ENCODE measurements at regions not wholly inside any gene's neighbourhood (a gene's known extent, or its start where the extent isn't known, plus 50 kb on each side); places are given as distances from the start of the nearest gene placed in this dataset.
"Not testable (repeated sequence)": the region's sequence is repeated elsewhere in the genome, so short reads cannot be mapped to it uniquely, and the experiment has no call there.

DNA sequence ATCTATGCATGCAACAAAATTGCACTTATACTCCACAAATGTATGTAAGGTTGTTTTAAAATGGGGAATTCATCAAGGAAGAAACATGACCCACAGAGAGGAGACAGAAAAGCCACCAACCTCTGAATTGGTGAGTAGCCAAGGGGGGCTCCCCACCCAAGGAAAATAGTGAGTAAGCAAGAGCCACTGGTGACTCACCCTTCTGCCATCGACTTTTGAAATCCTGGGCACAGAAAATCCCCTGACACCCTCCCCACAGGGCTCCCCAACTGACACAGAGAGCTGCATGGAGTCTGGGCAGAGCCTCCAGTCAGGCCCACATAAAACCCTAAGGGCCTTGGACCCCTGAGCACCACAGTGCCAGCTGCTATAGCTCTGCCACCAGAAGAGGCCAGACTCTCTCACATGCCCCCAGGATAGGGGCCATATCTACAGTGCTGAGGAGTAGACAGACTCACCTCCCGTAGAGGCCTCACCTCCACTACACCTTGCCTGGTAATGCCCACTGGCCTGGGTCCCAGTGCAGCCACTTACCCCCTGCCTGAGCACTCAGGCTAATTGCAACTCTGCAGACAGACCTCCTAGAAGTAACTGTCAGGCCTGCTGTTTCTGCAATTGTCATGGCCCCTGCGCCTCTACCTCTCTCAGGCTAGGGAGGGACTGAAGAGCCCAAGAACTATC, 244.7 kb upstream of the WSB1 start:
- in situ Hi-C loops (cut with MboI; ENCODE audit: low sequenced_read_pairs), result no loop called here

DNA sequence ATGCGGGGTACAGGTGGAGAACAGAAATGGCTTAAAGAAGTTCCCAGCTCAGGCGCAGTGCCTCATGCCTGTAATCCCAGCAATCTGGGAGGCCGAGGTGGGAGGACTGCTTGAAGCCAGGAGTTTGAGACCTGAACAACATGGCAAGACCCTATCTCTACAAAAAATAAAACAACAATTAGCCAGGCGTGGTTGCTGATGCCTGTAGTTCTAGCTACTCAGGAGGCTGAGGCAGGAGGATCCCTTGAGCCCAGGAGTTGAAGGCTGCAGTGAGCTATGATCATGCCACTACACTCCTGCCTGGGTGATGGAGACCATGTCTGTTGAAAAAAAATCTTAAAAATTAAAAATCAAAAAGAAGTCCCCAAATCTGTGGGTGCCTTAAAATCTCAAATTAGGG, 228.3 kb upstream of the WSB1 start:
- in situ Hi-C loops (cut with MboI; ENCODE audit: low sequenced_read_pairs), result loop anchor here (25.0 kb wide), 1 partner anchor 97 kb away; no protein-coding TSS in a partner anchor

DNA sequence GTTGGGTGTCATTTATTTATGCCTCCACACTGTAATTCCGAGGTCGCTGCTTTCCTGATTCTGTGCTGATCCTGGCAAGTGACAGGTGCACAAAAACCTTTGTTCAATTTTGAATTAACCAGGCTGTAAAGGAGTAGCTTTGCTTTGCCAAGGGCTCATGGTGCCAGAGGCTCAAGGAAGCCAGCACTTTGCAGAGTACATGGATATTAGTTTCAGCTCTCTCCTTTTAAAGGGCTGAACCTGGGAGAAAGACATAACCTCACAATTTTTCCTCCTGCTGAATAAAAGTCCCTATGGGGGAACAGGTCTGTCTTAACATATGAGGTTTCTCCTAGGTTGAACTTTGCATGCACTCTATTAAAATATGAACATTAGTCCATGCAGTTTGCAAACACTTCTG, 227.6 kb upstream of the WSB1 start:
- in situ Hi-C loops (cut with MboI; ENCODE audit: low sequenced_read_pairs), result loop anchor here (25.0 kb wide), 1 partner anchor 96 kb away; no protein-coding TSS in a partner anchor

DNA sequence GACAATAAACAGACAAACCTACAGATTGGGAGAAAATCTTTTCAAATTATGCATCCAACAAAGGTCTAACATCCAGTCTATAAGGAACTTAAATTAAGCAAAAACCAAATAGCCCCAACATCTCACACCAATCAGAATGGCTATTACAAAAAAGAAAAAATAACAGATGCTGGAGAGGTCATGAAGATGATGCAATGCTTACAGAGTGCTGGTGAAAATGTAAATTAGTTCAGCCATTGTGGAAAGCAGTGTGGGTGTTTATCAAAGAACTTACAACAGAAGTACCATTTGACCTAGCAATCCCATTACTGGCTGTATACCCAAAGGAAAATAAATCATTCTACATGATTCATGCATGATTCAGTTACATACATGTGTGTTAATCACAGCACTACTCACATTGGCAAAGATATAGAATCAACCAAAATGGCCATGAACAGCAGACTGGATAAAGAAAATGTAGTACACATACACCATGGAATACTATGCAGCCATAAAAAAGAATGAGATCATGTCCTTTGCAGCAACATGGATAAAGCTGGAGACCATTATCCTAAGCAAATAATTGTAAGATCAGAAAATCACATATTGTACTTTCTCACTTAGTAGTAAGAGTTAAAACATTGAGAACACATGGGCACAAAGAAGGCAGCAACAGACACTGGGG, 223.9 kb upstream of the WSB1 start:
- in situ Hi-C loops (cut with MboI; ENCODE audit: low sequenced_read_pairs), result loop anchor here (25.0 kb wide), 1 partner anchor 92 kb away; no protein-coding TSS in a partner anchor

DNA sequence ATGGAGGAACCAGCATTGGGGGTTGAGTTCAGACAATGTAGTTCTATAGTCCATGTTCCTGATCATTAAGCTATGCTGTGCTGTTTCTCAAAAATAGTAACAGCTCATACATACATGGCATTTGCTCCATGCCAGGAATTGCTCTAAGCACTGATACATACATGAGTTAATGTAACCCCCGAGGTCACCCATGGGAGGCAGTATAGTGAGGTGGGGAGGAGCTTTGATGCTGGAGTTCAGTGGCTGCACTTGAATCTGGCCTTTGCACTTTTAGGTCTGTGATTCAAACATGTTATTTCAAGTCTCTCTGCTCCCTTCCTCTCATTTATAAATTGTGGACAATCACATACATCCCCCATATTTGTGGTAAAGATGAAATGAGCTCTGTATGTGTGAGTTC, 223.1 kb upstream of the WSB1 start:
- in situ Hi-C loops (cut with MboI; ENCODE audit: low sequenced_read_pairs), result loop anchor here (25.0 kb wide), 1 partner anchor 91 kb away; no protein-coding TSS in a partner anchor

DNA sequence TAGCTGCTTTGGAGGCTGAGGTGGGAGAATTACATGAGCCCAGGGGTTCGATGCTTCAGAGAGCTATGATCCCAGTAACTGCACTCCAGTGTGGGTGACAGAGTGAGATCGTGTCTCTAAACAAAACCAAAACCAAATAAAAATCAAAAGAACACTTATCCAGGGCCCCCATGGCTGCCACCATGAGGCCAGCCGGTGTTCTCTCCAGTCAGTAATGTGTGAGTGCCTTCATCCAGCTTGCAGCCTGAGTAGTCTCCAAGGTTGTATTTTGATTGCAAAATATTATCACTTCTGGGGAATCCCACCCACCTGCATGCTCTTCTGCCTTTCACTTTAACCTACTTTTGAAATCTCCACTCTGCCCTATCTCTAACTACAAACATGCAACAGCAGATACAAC, 221.0 kb upstream of the WSB1 start:
- in situ Hi-C loops (cut with MboI; ENCODE audit: low sequenced_read_pairs), result loop anchor here (25.0 kb wide), 1 partner anchor 89 kb away; no protein-coding TSS in a partner anchor

DNA sequence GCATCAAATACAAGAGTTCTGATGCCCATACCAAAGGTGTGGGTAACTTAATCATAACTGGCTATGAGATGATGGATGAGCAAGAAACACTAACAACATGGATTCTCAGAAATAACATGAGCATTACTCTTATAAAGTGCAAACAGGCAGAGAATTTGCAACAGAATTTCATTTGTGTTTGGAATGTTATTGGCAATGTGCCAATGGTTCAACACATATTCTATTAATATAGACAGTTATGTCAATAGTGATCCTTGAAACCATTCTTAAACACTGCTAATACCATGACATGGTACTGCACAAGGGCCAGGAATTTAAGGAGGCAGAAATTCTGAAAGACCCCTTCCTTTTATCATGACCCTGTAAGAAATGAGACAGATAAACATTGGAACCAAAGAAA, 217.1 kb upstream of the WSB1 start:
- in situ Hi-C loops (cut with MboI; ENCODE audit: low sequenced_read_pairs), result no loop called here

DNA sequence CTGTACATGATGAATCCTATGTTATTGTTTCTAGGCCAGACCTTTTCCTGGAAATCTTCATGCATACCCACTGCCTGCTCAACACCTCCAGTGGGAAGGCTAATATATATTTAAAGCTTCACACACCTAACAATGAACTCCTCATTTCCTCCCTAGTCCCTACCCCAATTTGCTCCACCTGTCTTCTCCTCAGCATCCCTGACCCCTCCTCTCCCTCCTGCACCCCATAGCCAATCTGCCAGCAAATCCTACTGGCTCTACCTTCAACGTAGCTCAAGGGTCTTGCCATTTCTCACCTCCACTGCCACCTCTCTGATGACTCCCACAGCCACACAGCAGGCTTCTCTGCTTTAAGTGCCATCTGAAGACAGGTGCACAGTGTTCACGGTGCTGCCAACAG, 215.6 kb upstream of the WSB1 start:
- in situ Hi-C loops (cut with MboI; ENCODE audit: low sequenced_read_pairs), result no loop called here

DNA sequence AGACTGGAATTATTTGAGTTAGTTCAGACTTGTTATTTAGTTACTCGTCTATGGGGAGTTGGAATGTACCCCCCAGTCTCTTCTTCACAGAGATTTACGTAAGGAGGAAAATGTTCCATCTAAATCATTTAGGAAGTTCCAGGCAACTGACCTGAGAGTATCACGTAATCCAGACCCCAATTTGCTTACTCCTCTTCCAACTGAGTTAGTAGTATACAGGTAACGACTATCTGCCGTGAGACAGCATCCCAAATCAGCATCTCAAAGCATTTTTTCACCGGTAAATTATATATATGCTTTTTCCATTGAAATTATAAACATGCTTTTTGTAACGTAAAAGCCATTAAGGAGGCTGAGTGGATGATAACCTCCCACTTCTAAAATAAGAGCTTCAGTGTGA, 214.3 kb upstream of the WSB1 start:
- in situ Hi-C loops (cut with MboI; ENCODE audit: low sequenced_read_pairs), result no loop called here

DNA sequence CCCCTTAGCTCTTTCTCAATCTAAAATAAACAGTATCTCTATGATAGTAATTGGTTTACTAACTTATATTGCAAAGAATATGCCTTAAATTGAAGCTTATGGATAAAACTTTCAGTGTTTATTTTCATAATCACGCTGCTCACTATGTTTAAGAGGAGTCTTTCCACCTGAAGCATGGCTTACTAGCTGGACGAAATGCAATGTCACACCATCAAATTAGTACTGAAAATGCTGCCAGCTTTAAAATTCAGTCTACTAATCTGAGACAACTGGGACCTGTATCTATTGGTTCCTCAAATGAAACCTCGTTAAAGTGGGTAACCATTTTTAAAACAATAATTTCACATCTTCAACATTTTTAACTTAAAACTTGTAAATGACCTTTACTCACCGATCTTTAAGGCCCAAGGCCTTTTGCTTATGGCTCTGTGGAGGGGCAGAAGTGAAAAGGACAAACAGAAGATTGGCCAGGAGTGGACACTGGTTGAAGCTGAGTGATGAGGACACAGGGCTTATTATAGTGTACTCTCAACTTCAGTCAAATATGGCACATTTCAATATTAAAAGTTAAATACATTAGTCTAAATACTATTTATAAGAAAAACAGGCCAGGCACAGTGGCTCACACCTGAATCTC, 212.8 kb upstream of the WSB1 start:
- in situ Hi-C loops (cut with MboI; ENCODE audit: low sequenced_read_pairs), result no loop called here

DNA sequence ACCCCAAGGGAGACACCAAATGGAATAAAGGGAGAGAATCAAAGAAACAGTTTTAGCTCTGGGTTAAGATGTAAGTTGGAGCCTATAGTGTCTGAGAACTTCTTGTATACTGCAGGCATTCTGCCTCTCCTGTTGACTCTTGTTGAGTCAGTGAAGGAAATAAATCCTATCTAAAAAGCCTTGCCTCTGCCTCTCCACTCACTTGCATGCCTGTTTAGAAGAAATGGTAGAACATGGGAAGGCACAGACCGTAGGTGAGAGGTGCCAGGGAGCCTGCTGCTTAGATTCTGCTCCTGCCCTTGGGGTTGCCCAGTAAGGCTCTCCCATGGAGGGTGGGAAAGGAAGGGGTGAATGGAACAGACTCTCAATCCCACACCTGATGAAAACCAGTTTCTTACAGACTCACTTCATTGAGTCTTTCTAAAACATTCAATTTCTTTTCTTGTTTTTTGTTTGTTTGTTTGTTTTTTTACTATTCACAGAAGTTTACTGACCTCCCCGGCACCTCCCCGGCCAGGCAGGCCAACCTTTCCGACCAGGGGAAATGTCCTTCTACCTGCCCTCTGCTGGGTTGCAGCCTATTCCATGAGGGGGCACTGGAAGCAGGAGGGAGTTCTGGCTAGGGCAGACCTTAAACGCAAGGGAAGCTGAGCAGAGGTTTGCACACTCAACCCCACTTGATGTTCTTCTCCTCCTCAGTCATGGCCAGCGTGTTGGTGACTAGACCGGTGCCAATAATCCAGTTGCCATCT, 211.7 kb upstream of the WSB1 start:
- in situ Hi-C loops (cut with MboI; ENCODE audit: low sequenced_read_pairs), result no loop called here

DNA sequence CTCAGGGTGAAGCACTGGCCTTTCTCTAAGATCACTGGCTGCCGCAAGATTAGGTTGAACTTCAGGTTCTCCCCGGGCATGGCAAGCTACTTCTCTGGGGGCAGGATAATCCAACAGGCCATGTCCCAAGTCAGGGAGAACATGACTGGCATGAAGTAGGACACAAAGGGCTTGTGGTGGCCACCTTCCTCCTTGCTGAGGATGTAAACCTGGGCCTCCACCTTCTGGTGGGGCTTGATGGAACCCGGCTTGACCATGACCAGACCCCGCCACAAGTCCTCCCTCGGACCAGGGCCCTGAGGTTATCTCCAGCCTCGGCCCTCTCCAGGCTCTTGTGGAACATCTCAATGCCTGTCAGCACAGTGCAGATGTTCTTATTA, 211.1 kb upstream of the WSB1 start:
- in situ Hi-C loops (cut with MboI; ENCODE audit: low sequenced_read_pairs), result no loop called here

DNA sequence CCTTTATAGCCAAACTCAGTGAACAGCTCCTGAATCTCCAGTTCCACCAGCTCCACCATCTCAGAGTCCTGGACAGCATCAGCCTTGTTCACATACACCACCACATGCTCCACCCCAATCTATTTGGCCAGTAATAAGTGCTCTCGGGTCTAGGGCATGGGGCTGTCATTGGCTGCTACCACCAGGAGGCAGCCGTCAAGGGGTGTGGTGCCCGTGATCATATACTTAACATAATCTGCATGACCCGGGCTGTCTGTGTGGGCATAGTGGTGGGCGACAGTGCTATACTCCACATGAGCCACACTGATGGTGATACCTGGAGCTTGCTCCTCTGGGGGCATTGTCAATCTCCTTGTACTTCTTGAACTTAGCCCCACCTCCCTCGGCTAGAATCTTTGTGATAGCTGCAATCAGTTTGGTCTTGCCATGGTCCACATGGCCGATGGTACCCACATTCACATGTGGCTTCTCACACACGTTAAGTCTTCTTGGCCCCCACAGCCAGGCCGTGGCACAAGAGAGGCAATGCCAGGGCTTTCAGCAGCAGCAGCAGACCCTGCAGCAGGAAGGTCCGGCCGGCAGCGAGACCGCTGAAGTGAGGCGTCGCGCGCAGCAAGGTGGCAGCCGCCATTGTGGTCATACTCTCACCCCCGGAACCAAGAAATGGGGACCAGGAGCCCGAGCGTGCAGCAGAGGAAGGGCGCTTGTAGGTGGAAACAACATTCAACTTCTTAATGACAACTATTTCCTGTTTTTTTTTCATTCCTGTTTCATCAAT, 210.3 kb upstream of the WSB1 start:
- in situ Hi-C loops (cut with MboI; ENCODE audit: low sequenced_read_pairs), result no loop called here

DNA sequence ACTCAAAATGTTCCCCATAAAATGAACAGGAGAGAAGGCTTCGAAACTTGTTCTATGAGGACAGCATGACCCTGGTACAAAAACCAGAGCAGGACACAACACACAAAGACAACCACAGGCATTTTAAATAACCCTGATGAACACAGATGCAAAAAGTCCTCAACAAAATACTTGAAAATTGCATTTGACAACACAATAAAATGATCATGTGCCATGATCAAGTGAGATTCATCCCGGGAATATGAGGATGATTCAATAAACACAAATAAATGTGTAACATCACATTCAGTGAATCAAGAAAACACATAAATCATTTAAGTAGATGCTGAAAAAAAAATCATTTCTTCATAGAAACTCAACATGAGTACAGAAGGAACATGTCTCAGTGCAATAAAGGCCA, 208.4 kb upstream of the WSB1 start:
- in situ Hi-C loops (cut with MboI; ENCODE audit: low sequenced_read_pairs), result no loop called here

DNA sequence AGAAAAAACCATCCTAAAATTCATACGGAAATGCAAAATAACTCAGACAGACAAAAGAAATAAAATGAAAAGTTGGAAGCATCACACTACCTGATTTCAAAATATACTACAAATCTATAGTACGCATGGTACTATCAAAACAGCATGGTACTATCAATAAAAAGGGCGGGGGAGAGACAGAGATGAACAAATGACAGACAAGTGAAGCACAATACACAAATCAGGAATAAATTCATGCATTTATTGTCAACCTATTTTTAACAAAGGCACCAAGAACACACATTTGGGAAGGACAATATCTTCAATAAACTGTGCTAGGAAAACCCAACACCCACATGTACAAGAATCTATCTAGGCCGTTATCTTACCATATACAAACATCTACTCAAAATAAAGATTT, 207.4 kb upstream of the WSB1 start:
- in situ Hi-C loops (cut with MboI; ENCODE audit: low sequenced_read_pairs), result no loop called here

DNA sequence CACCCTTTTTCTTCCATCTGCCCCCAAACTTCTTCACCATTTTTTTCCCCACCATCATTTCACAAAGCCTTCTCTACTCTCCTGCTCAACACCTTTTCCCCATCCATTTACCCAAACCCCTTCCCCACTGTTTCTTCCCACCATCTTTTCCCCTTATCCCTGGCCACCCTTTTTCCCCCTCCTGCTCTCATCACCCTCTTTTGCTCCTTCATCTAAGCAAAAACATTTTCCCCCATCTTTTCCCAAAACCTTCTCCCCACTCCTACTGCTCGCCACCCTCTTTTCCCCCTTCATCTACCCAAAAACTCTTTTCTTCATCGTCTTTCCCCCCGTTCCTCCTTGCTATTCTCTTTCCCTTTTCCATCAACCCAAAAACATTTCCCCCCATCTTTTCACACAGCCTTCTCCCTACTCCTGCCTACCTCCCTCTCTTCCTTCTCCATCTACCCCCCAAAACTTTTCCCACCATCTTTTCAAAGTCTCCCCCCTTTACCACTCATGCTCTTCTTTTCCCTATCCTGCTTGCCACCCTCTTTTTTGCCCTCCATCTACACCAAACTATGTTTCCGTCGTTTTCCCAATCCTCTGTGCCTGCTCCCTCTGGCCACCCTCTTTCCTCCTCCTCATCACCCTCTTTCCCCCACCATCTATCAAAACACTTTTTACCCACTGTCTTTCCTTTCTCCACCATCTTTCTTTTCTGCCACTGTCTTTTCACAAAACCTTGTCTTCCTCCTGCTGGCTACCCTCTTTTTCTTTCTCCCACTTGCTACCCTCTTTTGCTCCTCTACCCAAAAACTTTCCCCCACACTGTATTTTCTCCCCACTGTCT, 205.8 kb upstream of the WSB1 start:
- in situ Hi-C loops (cut with MboI; ENCODE audit: low sequenced_read_pairs), result no loop called here

DNA sequence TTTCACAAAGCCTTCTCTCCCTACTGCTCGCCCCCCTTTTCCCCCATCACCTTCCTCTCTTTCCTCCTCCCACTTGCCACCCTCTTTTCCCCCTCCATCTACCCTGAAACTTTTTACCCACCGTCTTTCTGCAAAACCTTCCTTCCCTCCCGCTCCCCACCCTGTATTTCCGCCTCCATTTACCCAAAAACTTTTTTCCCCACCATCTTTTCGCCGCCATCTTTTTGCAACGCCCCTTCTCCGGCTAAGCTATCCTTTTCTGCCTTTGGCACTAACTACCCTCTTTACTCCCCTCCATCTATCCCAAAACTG, 205.2 kb upstream of the WSB1 start:
- in situ Hi-C loops (cut with MboI; ENCODE audit: low sequenced_read_pairs), result no loop called here

DNA sequence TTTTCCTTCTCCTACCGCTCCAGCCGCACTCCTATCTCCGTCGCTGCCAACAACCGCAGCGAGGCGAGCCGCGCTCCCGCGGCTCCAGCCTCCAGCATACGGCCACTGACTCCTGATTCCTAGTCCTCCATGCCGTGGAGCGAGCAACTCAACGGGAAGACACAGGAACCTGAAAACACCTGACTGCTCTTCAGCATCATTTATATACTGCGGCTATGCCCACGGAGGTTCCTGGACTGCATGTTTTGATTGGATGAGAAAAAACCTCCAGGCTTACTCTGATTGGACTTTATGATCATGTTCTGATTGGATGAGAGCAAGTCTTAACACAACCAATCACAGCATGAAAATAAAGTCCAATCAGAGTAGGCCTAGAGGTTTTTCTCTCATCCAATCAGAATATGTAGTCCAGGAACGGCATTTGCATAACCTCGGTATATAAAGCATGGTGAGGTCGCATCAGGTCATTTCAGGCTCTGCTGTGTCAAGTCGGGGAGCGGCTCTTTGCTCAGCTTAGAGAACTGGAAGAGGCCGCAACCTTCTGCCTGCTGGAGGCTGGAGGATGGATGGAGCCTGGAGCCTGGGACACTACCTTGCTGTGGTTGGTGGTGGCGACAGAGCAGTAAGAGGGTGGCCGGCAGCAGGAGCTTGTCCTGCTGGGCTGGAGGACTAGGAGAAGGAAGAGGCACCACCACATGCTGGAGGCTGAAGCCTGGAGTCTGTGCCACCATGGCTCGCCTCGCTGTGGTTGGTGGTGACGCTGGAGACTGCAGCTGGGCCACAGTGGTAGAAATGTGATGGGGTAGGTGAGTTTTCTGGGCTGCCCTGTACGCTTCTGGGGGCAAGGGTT, 204.6 kb upstream of the WSB1 start:
- in situ Hi-C loops (cut with MboI; ENCODE audit: low sequenced_read_pairs), result not testable (repeated sequence)

DNA sequence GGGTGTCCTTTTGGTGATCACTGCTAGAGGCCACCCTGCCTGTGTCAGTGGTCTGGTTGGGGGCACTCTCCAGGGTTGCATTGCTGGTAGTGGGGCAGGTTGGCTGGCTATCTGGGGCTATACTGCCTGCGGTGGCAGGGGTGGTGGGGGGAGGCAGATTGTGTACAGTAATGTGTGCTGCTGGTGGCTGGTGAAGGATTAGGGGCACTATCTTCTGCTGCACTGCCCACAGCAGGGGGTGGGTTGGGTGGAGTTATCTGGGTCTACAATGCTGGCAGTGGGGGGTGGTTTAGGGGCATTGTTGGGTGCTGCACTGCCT, 204.0 kb upstream of the WSB1 start:
- in situ Hi-C loops (cut with MboI; ENCODE audit: low sequenced_read_pairs), result no loop called here
